GM19395 (cell line): ENCODE measurements at regions not wholly inside any gene's neighbourhood (a gene's known extent, or its start where the extent isn't known, plus 50 kb on each side); places are given as distances from the start of the nearest gene placed in this dataset.
"Not testable (repeated sequence)": the region's sequence is repeated elsewhere in the genome, so short reads cannot be mapped to it uniquely, and the experiment has no call there.

Experiments
- ATAC-seq: cut with Tn5 transposase; IDR thresholded peaks from one replicate; pipeline ENCODE4 v1.9.1; 2021; ENCODE audit warnings: mild to moderate bottlenecking, moderate library complexity; ENCODE audit not compliant: unreplicated experiment

DNA sequence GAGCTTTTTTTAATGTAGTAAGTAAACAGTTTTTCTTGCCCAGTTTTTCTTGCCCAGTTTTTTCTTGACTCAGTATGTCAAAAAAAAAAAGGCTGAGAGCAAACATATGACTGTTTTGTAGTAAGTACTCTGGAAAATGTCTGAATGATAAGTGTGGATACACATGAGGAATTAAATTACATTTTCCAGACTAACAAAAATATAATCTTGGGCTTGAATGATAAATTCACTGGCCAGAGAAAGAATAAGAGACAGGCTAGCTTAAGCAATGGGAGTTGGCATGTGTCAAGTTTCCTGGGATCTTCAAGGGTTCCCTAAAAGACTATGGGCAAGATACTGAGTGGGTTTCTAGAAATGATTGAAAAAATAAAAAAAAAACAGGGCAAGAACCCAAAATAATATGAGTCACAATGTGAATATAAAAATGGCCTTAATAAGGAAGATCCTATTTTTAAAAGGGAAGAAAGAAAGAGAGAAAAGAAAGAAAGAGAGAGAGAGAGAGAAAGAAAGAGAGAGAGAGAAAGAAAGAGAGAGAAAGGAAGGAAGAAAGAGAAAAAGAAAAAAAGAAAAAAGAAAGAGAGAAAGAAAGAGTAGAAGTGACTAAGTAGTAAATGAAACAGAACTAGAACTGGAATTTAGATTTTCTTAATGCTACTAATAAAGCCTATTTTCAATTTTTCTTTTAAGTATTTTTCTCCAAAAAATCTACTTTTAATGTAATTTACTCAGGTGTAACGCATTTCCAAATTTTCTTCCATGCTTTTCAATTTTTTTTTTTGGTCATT, 60.2 kb downstream of the TFPI2 start:
- no peak for ATAC-seq

DNA sequence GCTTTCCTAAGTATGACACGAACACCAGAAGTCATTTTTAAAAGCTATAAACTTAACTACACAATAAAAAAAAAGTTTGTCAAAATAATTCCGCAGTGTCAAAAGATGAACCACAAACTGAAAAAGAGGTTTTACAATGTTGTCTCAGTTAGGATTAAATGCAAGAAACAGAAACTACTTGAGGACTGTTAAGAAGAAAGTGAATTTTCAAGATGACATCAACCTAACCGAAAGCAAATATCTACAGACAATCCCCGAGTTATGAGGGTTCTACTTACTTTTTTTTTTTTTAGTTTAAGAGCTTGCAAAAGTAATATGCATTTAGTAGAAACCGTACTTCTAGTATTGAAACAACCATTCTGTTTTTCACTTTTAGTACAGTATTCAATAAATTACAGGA, 62.3 kb downstream of the TFPI2 start:
- peak; percentile 96 for ATAC-seq

DNA sequence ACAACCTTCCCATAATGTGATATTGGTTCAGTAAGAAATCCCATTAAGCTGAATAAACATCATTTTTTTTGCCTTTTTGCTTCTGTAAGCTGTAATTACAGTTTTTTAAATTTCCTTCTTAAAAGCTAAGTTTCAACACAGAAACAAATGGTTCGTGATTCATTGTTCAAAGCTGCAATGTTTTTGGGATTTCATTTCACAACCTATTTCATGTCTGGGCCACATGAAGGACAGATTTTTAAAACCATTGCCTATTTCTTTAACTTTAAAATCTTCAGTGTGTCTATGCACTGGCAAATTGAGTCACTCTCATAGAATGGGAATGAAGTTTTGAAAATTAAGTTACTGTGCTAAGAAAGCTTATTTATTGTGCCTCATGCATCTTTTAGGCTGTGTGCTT, 66.9 kb downstream of the TFPI2 start:
- no peak for ATAC-seq

DNA sequence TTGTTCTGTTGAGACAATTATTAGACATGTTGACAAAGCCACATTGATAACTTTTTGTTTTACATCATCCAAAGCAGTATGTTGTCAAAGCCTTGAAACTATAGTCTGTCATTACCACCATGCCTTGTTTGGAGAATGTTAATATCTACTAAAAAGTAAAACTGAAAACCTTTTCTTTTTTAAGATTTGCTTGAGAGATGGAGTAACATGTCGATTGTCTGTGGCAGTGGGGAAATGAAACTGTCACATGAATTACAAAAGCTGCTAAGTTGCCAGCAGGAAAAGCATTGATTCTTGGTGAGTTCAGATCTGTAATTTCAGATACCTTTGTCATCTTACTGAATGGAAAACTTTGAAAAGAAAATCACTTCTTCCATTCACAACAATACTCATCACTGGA, 69.1 kb downstream of the TFPI2 start:
- peak; percentile 71 for ATAC-seq

GRCh38 chr7:93819699-93820098, 70.9 kb downstream of the TFPI2 start:
- no peak for ATAC-seq

DNA sequence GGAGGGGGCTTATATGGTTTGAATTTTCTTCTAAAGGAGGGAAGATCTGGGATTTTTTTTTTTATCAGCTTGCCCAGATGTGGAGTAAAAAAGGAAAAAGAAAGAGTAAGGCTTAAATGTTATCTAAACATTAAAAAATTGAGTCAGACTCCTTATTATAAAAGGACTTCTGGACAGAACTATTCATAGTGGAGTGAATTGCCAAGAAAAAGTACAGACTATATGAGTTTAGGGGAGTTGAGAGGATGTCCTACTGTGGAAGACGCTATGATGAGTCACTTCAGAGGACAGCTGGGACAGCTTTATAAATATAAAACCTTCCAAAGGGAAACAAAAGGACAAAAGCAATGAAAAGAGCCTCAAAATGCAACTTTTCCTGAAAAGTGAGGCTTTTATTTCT, 73.0 kb downstream of the TFPI2 start:
- ATAC-seq: no peak

DNA sequence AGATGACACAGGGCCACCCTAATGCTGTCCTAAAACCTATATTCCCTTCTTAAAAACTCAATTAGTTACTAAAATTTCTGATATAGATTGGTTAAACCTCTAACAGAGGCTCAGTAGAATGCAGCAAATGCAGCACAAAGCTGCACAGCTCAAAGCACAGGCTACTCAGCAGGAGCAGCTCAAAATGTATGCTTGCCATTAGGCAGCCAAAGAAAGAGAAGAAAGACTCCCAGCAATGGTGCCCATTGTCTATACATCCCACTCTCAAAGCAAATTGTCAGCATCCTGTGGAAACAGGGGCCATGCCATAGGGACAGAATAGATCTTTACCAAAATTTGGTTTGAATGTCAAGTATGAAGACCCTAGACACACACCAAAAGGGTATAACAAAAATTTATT, 73.5 kb downstream of the TFPI2 start:
- no peak for ATAC-seq

DNA sequence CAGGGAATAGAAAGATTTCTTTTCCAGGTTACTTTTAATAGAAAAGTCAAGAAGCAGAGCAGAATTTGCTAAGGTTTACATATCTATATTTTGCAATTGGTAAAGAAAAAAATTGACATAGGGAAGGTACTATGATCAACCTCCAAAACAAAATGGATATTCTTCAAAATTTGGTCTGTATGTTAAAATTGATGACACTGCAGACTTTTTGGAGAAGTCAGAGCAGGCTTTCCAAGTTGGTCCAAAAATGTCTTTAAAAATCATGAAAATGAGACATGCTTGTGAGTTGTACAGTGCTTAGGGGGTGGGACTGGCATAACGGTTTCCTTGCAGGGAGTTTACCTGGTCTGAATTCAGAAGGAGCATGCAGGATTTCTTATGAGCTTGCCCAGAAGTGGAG, 77.0 kb downstream of the TFPI2 start:
- ATAC-seq: no peak

DNA sequence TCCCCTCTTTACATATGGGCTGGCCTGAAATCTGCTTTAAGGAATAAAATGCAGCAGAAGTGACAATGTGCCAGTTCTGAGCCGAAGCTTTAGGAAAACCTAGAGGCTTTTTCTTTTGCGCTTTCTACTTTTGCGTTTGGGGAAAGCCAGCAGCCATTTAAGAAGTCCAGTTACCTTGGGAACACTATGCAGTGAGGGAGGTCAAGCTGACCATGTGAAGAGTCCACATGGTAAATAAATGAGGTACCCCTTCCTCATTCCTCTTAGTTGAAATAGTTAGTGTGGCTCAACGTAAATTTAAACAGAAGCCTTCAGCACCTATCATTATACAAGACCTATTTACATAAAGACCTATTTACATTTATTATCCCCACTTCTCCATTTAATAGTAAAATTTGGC, 78.5 kb downstream of the TFPI2 start:
- ATAC-seq: no peak

- no peak for ATAC-seq
Observed at GRCh38 chr7:93811198-93811597, 79.4 kb downstream of the TFPI2 start.

DNA sequence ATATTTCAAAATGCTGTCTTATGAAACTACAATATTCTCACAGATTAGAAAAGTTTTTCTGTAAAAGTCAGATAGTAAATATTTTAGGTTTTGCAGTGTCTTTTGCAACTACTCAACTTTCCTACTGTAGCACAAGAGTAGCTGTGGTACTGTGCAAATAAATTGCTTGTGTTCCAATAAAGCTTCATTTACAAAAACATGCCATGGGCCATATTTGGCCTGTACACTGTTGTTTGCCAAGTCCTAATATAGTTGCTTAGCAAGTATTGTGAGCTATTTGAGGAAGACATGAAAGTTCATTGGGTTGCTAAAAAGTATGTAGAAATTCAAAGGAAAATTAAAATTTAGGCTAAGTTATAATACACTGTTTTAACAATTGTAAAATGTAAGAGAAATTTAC, 80.0 kb downstream of the TFPI2 start:
- no peak for ATAC-seq

- no peak for ATAC-seq
Observed at GRCh38 chr7:93804726-93805125, 85.8 kb downstream of the TFPI2 start.

GRCh38 chr7:93799750-93800357, 90.7 kb downstream of the TFPI2 start:
- ATAC-seq: no peak

- not testable (repeated sequence) for ATAC-seq
Observed at GRCh38 chr7:93793084-93793697, 97.4 kb downstream of the TFPI2 start.

GRCh38 chr7:93779115-93779514, 111.4 kb downstream of the TFPI2 start:
- ATAC-seq: no peak

DNA sequence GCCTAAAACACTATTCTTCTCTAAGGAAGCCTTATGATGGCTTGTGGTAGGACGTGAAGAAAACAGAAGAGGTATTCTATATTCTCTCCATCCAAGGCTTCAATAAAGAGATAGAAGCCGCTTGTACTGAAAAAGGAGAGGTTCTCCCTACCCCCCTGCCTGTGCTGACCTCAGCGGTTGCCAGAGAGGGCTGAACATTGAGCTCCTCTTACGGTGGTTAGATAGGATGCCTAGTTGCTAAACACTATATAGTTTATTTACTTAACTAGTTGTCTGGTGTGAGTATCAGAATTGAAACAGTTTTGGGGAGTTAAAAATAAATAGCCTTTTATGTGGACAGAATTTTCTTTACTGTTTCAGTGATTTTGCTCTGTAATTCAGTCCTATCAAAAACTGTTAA, 112.2 kb downstream of the TFPI2 start:
- ATAC-seq: no peak

DNA sequence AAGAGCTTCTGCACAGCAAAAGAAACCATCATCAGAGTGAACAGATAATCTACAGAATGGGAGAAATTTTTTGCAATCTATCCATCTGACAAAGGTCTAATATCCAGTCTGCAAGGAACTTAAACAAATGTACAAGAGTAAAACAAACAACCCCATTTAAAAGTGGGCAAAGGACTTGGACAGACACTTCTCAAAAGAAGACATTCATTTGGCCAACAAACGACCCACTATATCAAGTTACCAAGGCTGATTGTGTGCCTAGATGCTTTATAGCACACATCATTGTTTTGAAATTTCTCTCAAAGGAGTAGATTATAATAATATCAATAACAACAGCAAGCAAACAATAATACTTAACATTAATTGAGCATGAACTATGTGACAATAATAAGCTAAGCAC, 117.1 kb downstream of the TFPI2 start:
- ATAC-seq: no peak

- no peak for ATAC-seq
Observed at GRCh38 chr7:93765475-93765874, 125.1 kb downstream of the TFPI2 start.

- no peak for ATAC-seq
Observed at GRCh38 chr7:93758631-93759030, 131.9 kb downstream of the TFPI2 start.

- no peak for ATAC-seq
Observed at GRCh38 chr7:93757426-93757825, 133.1 kb downstream of the TFPI2 start.

GRCh38 chr7:93756890-93757289, 133.7 kb downstream of the TFPI2 start:
- ATAC-seq: no peak

GRCh38 chr7:93751421-93751820, 139.1 kb downstream of the TFPI2 start:
- no peak for ATAC-seq
